ENCODE measurements at regions not wholly inside any gene's neighbourhood (a gene's known extent, or its start where the extent isn't known, plus 50 kb on each side); places are given as distances from the start of the nearest gene placed in this dataset.
A peak's percentile ranks its signal among the peaks of the same experiment; 100 is the strongest.

DNA sequence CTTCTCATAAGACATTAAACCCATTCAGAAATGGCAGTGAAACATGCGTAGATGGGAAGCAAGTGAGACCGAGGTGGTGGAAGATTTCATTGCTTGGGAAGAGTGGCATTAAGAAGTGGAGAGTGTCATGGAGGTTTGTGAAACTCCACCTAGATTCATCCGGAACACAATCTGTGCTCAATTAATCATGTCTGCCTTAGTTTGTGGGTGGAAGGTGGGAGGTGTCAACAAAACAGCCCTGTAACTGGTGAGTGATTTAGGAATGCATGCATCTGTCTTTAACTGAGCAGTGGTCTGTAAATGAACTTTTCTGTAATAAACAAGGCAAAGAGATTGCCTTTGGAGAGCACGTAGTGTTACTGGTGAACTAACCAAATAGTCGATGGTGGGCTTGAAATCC, 113.7 kb downstream of the WNT5A start:
- Histone ChIP-seq H3K79me2 (ENCODE audit: control insufficient read depth, insufficient read depth, low read length, unreplicated experiment) (no peaks in the 10 kb centered on the region), H2AFZ (ENCODE audit: low read length, unreplicated experiment) (no peak overlapping the region), H3K4me3 (ENCODE audit: low read depth, low read length) (no peak overlapping the region), H3K27ac (ENCODE audit: low read depth, low read length) (no peak overlapping the region), H3K27me3 (ENCODE audit: insufficient read depth, low read length) (no peaks in the 10 kb centered on the region), H3K36me3 (ENCODE audit: insufficient read depth, low read length) (no peaks in the 10 kb centered on the region), H3K4me1 (ENCODE audit: control insufficient read depth, insufficient read depth, low read length, unreplicated experiment) (no peaks in the 10 kb centered on the region)

DNA sequence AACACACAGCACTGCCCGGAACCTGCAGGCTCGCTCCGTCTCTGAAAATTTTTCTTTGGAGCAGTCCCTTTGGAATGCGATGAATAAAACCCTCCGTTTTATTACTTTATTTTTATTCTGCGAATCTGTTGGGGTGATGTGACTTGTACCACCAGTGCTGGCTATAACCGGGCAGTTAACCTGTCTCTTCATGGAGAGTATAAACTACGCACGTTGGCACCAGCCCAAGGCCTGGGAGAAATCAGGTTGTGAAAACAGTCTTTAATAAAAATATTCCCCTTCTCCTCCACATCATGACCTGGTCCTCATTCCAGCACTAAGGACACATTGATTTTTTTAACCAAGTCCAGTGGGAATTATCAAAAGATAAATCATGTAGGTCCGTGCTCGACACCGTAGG, 116.8 kb downstream of the WNT5A start:
- Histone ChIP-seq H3K36me3 (ENCODE audit: insufficient read depth, low read length) (no peaks in the 10 kb centered on the region), H3K4me3 (ENCODE audit: low read depth, low read length) (no peak overlapping the region), H3K27me3 (ENCODE audit: insufficient read depth, low read length) (no peaks in the 10 kb centered on the region), H3K4me1 (ENCODE audit: control insufficient read depth, insufficient read depth, low read length, unreplicated experiment) (no peaks in the 10 kb centered on the region), H3K79me2 (ENCODE audit: control insufficient read depth, insufficient read depth, low read length, unreplicated experiment) (no peaks in the 10 kb centered on the region), H2AFZ (ENCODE audit: low read length, unreplicated experiment) (no peak overlapping the region), H3K27ac (ENCODE audit: low read depth, low read length) (no peak overlapping the region)

DNA sequence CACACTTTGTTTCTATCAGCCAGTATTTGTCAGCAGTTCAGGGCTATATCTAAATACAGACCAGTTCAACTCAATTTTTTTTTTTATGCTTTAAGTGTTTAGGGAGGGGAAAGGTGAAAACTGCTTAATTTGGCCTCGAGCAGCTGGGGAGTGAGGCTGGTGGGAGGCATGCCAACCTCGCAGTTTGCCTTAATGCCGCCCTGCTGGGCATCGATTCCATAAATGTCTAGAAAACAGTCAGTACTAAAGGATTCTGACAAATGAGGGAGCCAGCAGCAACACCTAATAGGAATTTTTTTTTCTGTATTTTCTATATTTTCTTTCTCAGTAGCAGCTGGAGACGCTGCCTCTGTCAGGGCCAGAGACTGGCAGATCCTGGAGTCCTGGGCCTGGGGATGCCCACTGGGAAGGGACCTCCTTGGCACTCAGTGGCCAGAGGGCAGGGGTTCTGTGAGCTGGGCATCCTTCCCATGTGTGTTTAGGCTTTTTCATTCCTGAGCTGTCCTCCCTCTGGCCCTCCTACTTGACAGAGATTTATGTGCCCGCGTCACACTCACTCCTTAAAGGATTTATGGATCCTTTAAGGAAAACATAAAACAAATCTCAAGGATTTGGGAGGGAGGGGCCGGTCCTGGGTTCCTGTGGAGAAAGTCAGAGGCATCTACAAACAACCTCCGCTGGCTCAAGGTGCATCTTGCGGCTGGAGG, 117.8 kb downstream of the WNT5A start:
- H3K27ac ChIP-seq (ENCODE audit: low read depth, low read length): no peak overlapping the region
- H3K4me1 ChIP-seq (ENCODE audit: control insufficient read depth, insufficient read depth, low read length, unreplicated experiment): no peaks in the 10 kb centered on the region

DNA sequence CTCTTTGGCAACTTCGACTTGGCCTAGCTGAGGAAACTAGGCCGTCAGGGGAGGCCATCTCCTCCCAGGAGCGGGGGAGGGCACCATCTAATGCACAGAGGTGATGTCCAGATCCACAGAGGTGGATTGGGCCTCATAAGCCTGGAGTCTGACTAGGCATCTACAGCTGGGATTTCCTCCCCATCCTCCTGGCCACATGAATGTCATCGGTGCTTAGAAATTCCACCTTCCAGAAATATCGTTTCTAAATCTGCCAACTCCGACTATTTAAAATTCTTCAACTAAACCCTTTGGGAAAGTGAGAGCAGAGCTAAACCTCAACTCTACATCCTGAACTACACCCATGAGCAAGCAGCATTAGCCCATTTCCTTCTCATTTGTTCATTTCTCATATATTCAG, 118.7 kb downstream of the WNT5A start:
- H3K27me3 ChIP-seq (ENCODE audit: insufficient read depth, low read length): no peaks in the 10 kb centered on the region
- H3K36me3 ChIP-seq (ENCODE audit: insufficient read depth, low read length): no peaks in the 10 kb centered on the region
- H3K79me2 ChIP-seq (ENCODE audit: control insufficient read depth, insufficient read depth, low read length, unreplicated experiment): no peaks in the 10 kb centered on the region
- H3K4me1 ChIP-seq (ENCODE audit: control insufficient read depth, insufficient read depth, low read length, unreplicated experiment): no peaks in the 10 kb centered on the region
- no peak overlapping the region for H3K27ac ChIP-seq (ENCODE audit: low read depth, low read length)
- no peak overlapping the region for H2AFZ ChIP-seq (ENCODE audit: low read length, unreplicated experiment)
- H3K4me3 ChIP-seq (ENCODE audit: low read depth, low read length): no peak overlapping the region

More for the DNA sequence above, 117.8 kb downstream of the WNT5A start:
- Histone ChIP-seq H3K27me3 (ENCODE audit: insufficient read depth, low read length) (no peaks in the 10 kb centered on the region), H2AFZ (ENCODE audit: low read length, unreplicated experiment) (no peak overlapping the region), H3K4me3 (ENCODE audit: low read depth, low read length) (no peak overlapping the region), H3K36me3 (ENCODE audit: insufficient read depth, low read length) (no peaks in the 10 kb centered on the region), H3K79me2 (ENCODE audit: control insufficient read depth, insufficient read depth, low read length, unreplicated experiment) (no peaks in the 10 kb centered on the region)

DNA sequence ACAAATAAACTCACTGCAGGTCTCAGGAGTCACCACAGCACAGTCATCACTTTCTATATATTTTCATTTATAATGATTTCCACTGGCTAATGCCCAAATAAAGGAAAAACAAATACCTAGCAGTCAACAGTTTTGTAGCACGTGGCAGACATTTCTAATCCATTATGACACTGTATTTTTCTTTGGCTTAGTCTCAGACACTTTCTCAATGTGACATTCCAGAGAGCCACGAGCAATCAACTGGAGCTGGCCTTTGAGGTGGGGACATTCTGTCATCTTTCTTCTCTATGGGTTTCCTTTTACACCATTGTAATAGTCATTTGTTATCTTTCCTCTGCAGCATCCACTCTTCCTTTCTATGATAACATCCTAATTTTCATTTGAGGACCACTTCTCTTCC, 119.7 kb downstream of the WNT5A start:
- H2AFZ ChIP-seq (ENCODE audit: low read length, unreplicated experiment): no peak overlapping the region
- H3K79me2 ChIP-seq (ENCODE audit: control insufficient read depth, insufficient read depth, low read length, unreplicated experiment): no peaks in the 10 kb centered on the region
- peaks cover 6% of the 10 kb centered on the region for H3K4me1 ChIP-seq (ENCODE audit: control insufficient read depth, insufficient read depth, low read length, unreplicated experiment)
- H3K36me3 ChIP-seq (ENCODE audit: insufficient read depth, low read length): no peaks in the 10 kb centered on the region
- no peak overlapping the region for H3K4me3 ChIP-seq (ENCODE audit: low read depth, low read length)
- no peaks in the 10 kb centered on the region for H3K27me3 ChIP-seq (ENCODE audit: insufficient read depth, low read length)
- no peak overlapping the region for H3K27ac ChIP-seq (ENCODE audit: low read depth, low read length)

DNA sequence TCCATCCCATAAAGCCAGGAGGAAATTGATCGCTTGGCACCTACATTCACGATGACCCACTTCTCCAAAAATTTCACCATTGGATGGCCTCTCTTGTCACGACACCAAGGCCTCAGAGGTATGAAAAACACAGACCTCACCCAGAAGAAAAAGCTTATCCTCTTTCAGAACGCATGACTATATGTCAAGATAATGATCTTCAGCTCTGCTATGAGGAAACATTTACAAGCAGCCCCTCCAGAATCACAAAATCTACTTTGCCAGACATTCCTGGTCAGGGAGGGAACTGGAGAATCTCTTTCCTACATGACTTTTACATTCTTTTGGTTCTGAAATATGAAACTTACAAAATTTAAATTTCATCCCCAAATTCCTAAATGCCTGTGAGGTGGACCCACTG, 122.7 kb downstream of the WNT5A start:
- H3K79me2 ChIP-seq (ENCODE audit: control insufficient read depth, insufficient read depth, low read length, unreplicated experiment): no peaks in the 10 kb centered on the region
- no peak overlapping the region for H3K27ac ChIP-seq (ENCODE audit: low read depth, low read length)
- H3K4me3 ChIP-seq (ENCODE audit: low read depth, low read length): no peak overlapping the region
- H2AFZ ChIP-seq (ENCODE audit: low read length, unreplicated experiment): no peak overlapping the region
- H3K27me3 ChIP-seq (ENCODE audit: insufficient read depth, low read length): no peaks in the 10 kb centered on the region
- peaks cover 15% of the 10 kb centered on the region for H3K4me1 ChIP-seq (ENCODE audit: control insufficient read depth, insufficient read depth, low read length, unreplicated experiment)
- H3K36me3 ChIP-seq (ENCODE audit: insufficient read depth, low read length): no peaks in the 10 kb centered on the region

DNA sequence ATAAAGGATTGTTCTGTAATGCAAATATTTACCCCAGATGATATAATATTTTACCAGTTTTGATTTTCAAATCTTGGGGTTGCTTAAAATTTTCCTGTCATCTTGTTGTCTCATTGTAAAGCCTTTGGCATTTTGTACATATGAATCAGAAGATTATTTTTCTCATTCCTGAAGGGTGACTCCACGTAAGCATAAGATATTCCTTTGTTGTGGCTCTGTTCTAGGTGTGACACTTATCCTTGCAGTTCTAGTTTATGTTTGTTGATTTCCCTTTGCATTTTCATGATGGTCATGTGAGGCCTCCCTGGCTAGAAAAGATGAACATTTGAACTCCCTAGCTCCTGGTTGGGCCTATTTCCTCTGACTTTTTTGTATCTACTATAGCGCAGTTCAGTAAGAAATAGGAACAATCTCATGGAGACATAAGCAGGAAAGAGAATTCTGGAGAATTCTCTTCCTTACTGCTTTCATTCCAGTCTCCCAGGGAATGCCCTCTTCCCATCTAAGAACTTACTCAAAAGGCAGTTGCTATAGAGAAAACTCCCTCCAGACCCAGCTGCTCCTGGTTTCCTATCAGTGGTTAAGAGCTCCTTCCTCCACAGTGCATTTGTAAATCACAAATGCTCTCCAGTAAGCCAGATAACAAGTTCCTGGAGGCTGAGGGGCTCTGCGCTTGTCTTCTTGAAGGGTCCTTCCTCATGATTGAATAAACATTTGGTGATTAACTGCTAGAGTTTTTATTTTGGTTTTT, 124.7 kb downstream of the WNT5A start:
- H3K27me3 ChIP-seq (ENCODE audit: insufficient read depth, low read length): no peaks in the 10 kb centered on the region
- peak overlapping the region; percentile 16 for H2AFZ ChIP-seq (ENCODE audit: low read length, unreplicated experiment)
- H3K36me3 ChIP-seq (ENCODE audit: insufficient read depth, low read length): no peaks in the 10 kb centered on the region
- peak overlapping the region; percentile 20; the same call in 1 of the 2 replicates for H3K27ac ChIP-seq (ENCODE audit: low read depth, low read length)
- H3K79me2 ChIP-seq (ENCODE audit: control insufficient read depth, insufficient read depth, low read length, unreplicated experiment): no peaks in the 10 kb centered on the region
- H3K4me1 ChIP-seq (ENCODE audit: control insufficient read depth, insufficient read depth, low read length, unreplicated experiment): peaks cover 15% of the 10 kb centered on the region
- H3K4me3 ChIP-seq (ENCODE audit: low read depth, low read length): no peak overlapping the region

DNA sequence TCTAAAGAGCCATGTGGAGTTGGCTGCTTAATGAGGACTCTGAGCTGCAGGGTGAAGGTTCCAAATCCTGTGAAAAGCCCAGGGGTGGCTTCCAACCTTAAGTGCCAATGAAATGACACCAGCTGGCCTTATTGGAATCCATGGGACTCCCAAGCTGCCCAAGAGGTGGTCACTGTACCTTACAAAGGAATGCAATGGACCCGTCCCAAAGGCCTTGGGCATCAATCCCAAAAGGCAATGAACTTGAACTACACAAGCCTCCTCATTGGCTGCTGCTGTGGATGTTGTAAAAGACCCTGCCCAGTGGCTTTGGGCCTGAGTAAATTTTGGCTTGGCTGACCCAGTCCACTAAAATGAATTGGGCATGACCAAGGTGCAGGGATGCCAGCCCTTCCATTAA, 129.3 kb downstream of the WNT5A start:
- H3K27me3 ChIP-seq (ENCODE audit: insufficient read depth, low read length): no peaks in the 10 kb centered on the region
- peaks cover 13% of the 10 kb centered on the region for H3K4me1 ChIP-seq (ENCODE audit: control insufficient read depth, insufficient read depth, low read length, unreplicated experiment)
- no peaks in the 10 kb centered on the region for H3K36me3 ChIP-seq (ENCODE audit: insufficient read depth, low read length)
- H2AFZ ChIP-seq (ENCODE audit: low read length, unreplicated experiment): no peak overlapping the region
- H3K4me3 ChIP-seq (ENCODE audit: low read depth, low read length): no peak overlapping the region
- H3K79me2 ChIP-seq (ENCODE audit: control insufficient read depth, insufficient read depth, low read length, unreplicated experiment): no peaks in the 10 kb centered on the region
- no peak overlapping the region for H3K27ac ChIP-seq (ENCODE audit: low read depth, low read length)

DNA sequence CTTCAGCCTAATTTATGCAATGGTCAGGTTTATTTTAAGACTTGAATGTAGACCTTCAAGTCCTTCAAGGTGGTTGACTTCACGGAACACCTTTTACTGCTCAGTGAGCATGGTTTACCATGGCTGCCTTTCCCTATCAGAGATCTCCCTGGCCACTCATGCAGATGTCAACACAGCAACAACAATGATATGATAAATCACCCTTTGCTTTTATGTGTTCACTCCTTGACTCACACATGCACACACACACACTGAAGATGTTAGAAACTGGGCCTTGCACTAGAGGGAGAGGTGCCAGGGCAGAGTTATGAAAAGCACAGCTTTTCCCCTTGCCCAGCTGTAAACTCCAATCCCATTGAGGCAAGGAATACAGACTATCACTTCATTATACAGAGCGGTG, 134.4 kb downstream of the WNT5A start:
- Histone ChIP-seq H3K27ac (ENCODE audit: low read depth, low read length) (no peak overlapping the region), H3K36me3 (ENCODE audit: insufficient read depth, low read length) (no peaks in the 10 kb centered on the region), H2AFZ (ENCODE audit: low read length, unreplicated experiment) (no peak overlapping the region), H3K27me3 (ENCODE audit: insufficient read depth, low read length) (no peaks in the 10 kb centered on the region; the same call in 1 of the 2 replicates), H3K4me1 (ENCODE audit: control insufficient read depth, insufficient read depth, low read length, unreplicated experiment) (no peaks in the 10 kb centered on the region), H3K79me2 (ENCODE audit: control insufficient read depth, insufficient read depth, low read length, unreplicated experiment) (no peaks in the 10 kb centered on the region), H3K4me3 (ENCODE audit: low read depth, low read length) (no peak overlapping the region)

DNA sequence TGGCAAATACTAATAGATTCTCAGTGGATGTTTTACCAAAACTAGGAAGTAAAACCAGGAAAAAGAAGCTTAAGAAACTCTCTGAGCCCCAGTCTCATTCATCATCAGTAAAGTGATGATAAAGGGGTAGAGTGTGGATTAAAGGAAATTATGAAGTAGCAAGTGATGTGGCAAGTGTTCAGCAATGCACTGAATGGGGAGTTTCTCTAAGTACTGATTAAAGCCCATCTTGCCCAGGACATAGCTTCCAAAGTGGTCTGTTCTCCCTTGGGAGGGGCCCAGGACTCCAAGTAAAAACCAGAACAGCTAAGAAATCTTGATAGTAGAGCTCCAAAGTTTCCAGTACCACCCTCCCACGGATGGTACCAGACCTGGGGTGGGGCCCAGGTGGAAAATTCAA, 137.3 kb downstream of the WNT5A start:
- Histone ChIP-seq H3K27ac (ENCODE audit: low read depth, low read length) (no peak overlapping the region), H3K27me3 (ENCODE audit: insufficient read depth, low read length) (no peaks in the 10 kb centered on the region; the same call in 1 of the 2 replicates), H3K4me3 (ENCODE audit: low read depth, low read length) (no peak overlapping the region), H2AFZ (ENCODE audit: low read length, unreplicated experiment) (no peak overlapping the region), H3K36me3 (ENCODE audit: insufficient read depth, low read length) (no peaks in the 10 kb centered on the region), H3K4me1 (ENCODE audit: control insufficient read depth, insufficient read depth, low read length, unreplicated experiment) (no peaks in the 10 kb centered on the region), H3K79me2 (ENCODE audit: control insufficient read depth, insufficient read depth, low read length, unreplicated experiment) (no peaks in the 10 kb centered on the region)
